ENCODE measurements at regions not wholly inside any gene's neighbourhood (a gene's known extent, or its start where the extent isn't known, plus 50 kb on each side); places are given as distances from the start of the nearest gene placed in this dataset.
"Not testable (repeated sequence)": the region's sequence is repeated elsewhere in the genome, so short reads cannot be mapped to it uniquely, and the experiment has no call there.

GRCh38 chr9:117864385-117865057 is 160.3 kb downstream of the TLR4 start:
- DNase-seq, result no peak

GRCh38 chr9:117868594-117868993 is 164.4 kb downstream of the TLR4 start:
- no peak for DNase-seq

- no peak for DNase-seq
Measured at GRCh38 chr9:117869287-117869686, 165.1 kb downstream of the TLR4 start.

GRCh38 chr9:117869712-117870111 is 165.5 kb downstream of the TLR4 start:
- no peak for DNase-seq

DNA sequence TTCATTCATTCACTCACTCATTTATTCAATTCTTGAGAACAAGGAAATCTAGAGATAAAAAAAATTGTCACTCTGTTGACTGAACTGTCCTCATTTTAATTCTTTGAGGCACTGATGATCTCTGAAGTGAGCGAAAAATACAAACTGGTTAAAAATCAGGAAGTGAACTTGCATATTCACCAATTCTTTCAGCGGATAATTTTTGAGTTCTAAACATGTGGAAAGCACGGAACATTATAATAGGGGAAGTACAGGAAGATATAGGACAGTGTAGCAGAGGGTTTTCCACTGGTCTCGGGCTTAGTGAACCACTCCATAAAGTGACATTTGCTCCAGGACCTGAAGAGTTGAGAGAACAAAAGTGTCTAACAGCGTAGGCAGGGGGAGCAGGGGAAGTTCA is 169.5 kb downstream of the TLR4 start:
- DNase-seq, result no peak

GRCh38 chr9:117875886-117876285 is 171.7 kb downstream of the TLR4 start:
- no peak for DNase-seq

GRCh38 chr9:117882171-117882570 is 178.0 kb downstream of the TLR4 start:
- DNase-seq, result no peak

GRCh38 chr9:117886616-117887015 is 182.4 kb downstream of the TLR4 start:
- DNase-seq, result no peak

GRCh38 chr9:117887383-117887782 is 183.2 kb downstream of the TLR4 start:
- DNase-seq, result no peak

DNA sequence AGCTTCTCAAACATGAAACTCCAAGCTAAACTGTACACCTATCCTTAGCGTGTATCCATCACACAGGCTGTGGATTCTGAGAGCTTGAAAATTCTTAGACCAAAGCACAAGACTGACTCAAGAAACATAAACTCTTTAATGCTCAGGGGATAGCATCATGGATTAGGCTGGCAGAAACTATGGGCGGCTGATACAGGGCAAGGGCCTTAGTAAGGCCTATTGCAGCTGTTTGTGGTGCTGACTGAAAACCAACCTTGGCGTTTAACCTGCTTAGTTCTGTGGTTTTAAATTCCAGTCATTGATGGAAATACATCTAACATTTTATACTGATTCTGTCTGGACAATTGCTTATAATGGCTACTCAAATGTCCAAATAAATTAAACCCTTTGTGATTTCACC is 183.7 kb downstream of the TLR4 start:
- DNase-seq, result no peak

- DNase-seq, result no peak
Measured at GRCh38 chr9:117903453-117903852, 199.2 kb downstream of the TLR4 start.

DNA sequence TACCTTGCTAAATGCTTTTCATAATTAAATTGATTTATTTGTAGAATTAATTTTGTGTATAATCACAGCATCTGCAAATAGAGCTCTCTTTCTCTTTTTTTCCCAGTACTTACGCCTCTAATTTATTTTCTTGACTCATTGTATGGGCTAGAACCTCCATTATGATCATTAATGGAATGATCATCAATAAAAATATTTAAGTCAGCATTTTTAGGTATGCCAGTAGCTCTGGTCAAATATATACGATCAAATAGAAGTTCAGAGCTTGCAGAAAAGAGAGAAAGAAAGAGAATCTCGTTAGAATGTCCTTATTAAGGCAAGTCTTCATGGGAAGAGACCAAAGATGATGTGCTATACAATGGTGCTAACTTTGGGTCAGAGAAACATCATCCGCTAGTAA is 202.6 kb downstream of the TLR4 start:
- DNase-seq, result no peak

GRCh38 chr9:117907420-117907819 is 203.2 kb downstream of the TLR4 start:
- DNase-seq, result no peak

DNA sequence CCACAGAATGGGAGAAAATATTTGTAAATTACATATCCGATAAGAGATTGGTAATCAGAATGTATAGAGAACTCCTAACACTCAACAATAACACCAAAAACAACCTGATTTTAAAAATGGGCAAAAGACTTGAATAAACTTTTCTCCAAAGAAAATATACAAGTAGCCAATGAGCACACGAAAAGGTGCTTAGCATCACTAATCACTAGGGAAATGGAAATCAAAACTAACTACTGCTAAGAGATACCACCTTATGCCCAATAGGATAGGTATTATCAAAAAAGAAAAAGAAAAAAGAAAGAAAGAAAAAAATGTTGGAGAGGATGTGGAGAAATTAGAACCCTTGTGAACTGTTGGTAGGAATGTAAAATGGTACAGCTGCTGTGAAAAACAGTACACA is 212.1 kb downstream of the TLR4 start:
- DNase-seq, result no peak

DNA sequence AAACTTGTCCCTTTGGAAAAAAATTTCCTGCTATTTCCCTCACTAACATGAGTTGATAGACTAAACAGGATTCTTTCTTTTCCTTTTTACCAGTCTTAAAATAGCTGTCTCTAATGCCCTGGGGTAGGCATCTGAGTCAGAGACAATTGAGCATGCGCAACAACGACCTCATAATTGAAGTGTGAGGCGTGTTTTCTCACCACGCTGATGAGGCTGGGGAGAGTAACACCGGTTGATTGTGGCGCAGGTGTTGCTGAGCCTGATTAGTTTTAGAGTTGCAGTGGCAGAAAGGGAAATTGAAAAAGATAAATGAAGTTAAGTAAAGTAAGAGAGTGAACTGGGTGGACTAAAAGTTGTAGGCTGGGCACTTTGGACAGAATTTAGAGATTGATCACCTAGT is 213.7 kb downstream of the TLR4 start:
- DNase-seq, result no peak

- no peak for DNase-seq
Measured at GRCh38 chr9:117919538-117919937, 215.3 kb downstream of the TLR4 start.

DNA sequence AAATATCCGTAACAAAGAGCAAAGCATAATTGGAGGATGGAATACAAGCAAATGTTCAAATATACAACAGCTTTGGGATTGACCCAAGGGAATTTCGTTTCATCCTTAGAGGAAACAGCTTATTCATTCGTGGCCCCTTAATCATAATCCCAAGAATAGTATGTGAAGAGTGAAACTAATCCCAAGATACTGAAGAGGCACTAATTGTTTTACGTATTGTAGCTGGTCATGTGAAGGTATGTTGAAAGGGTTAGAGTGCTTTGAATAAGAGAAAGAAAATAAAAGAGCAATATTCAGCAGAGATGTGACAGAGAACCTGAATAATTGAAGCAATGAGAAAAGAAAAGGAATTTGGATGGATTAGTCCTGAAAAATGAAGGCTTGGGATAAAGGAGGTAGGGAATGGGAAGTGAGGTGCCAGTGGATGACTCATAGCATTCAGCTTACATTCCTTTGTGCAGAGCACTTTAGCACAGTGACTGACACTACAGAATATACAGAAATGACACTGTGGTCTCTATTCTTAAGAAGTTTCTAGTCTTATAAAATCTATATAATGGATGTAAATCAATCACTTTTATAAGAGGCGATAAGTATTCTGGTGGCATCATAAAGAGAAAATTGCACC is 221.9 kb downstream of the TLR4 start:
- DNase-seq, result no peak

GRCh38 chr9:117927354-117927753 is 223.2 kb downstream of the TLR4 start:
- DNase-seq, result no peak

DNA sequence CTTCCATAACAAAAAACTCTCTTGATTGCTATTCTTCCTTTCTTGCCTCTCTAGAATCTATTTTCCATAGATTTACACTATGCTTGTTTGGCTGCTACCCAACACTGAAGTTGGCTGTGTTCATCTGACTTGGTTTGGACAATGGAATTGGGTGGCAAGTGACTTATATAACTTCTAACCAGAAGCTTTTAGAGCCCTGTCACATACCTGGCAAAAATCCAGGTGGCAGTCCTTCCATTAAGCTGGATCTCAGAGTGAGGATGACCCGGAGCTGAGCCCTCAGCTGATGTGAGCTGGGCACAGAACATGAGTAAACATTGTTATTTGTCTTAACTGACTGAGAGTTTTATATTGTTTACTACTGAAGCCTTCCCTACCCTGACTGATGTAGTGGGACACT is 225.7 kb downstream of the TLR4 start:
- no peak for DNase-seq

DNA sequence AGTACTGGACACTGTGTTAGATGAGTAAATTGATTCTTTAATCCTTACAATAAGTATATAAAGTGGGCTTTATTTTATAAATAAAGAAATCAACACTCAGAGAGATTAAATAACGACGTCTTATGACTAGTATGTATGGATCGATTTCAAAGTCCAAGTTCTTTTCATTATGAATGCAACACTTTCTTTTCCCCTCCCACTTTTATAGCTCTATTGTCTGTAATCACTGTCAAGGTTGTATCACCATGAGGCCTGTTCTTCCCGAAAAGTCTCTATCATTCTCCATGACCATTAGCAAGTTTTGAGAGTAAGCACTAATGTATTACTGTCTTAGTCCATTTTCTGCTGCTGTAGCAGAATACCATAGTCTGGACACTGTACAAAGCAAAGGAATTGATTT is 228.4 kb downstream of the TLR4 start:
- no peak for DNase-seq

- DNase-seq, result no peak
Measured at GRCh38 chr9:117936185-117937130, 232.3 kb downstream of the TLR4 start.

DNA sequence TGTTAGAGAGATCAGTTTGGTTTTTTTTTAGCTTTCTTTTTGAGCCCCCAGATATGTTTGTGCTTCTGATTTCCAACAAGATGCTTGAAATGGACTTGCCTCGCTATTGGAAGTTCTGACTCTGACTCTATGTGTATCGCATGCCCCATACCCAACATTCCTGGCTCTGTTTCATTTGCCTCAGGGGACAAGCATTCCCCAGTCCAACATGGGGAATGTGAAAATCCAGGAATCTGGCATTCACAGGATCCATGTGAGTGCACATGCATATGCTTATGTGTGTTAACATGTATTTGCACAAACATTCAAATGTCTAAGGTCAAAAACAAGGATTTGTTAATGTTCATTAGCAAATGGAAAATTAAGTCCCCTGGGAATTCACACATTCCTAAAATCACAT is 233.9 kb downstream of the TLR4 start:
- no peak for DNase-seq

- DNase-seq, result no peak
Measured at GRCh38 chr9:117938896-117939295, 234.7 kb downstream of the TLR4 start.

DNA sequence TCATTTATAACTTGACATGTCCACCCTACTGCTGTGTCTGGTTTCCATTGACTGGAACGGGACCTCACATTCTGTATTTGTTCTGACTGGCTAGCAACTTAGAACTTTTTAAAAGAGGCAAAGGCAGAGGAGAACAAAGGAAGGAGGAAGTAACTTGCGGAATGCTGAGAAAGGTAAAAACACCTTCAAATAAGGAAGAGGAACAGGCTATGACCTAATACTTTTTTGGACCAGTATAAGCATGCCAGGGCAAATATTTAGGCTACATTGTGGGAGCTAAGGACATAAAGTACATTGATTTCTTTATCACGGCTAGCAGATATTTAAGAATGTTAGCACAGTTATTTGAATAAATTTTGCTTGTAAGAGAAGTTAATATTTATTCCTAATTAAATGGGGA is 240.5 kb downstream of the TLR4 start:
- DNase-seq, result not testable (repeated sequence)
